ENCODE measurements at regions not wholly inside any gene's neighbourhood (a gene's known extent, or its start where the extent isn't known, plus 50 kb on each side); places are given as distances from the start of the nearest gene placed in this dataset.

- RAD21 ChIA-PET (ENCODE audit: low non-redundant PET in 1 of 2, low total read pairs in 2 of 2, uncharacterized antibody in 2 of 2, unreplicated experiment in 2 of 2): no interaction called here
- CTCF ChIA-PET: no interaction called here
- no peaks in the 10 kb centered on the region for H3K36me3 ChIP-seq (ENCODE audit: control insufficient read depth in 1 of 2, insufficient read depth in 2 of 2, low read length in 2 of 2)
- no peaks in the 10 kb centered on the region for H3K27me3 ChIP-seq (ENCODE audit: insufficient read depth, low read length)
- no peaks in the 10 kb centered on the region for H3K79me2 ChIP-seq (ENCODE audit: insufficient read depth, low read length)
- H3K4me1 ChIP-seq (ENCODE audit: control insufficient read depth in 1 of 2, insufficient read depth in 2 of 2, low read length in 2 of 2): no peaks in the 10 kb centered on the region
- no peak overlapping the region for H3K27ac ChIP-seq (ENCODE audit: low read depth, low read length)
- TF ChIP-seq POLR2AphosphoS5 (IDR thresholded peaks at IDR 0.05; ENCODE audit: low read depth, low read length) (no peak), ATF3 (IDR thresholded peaks at IDR 0.05) (no peak), CEBPB (IDR thresholded peaks at IDR 0.05; ENCODE audit: low read depth) (no peak), MAX (IDR thresholded peaks at IDR 0.05) (no peak), TCF7L2 (IDR thresholded peaks at IDR 0.05; ENCODE audit: borderline replicate concordance, extremely low read depth, insufficient read depth, insufficient read length) (no peak), CBX3 (IDR thresholded peaks at IDR 0.05; ENCODE audit: low read depth) (no peak), RAD21 (IDR thresholded peaks at IDR 0.05; ENCODE audit: low read depth) (no peak), CTCF (IDR thresholded peaks at IDR 0.05 in 2 of 3, conservative IDR thresholded peaks at IDR 0.05 in 1 of 3; ENCODE audit: borderline replicate concordance in 1 of 3, insufficient read depth in 1 of 3, low read depth in 2 of 3, low read length in 2 of 3) (no peak), EZH2 (IDR thresholded peaks at IDR 0.05) (no peak), FOSL1 (IDR thresholded peaks at IDR 0.05; ENCODE audit: low read depth) (no peak), ZFX (IDR thresholded peaks at IDR 0.05) (no peak), EZH2phosphoT487 (IDR thresholded peaks at IDR 0.05; ENCODE audit: borderline replicate concordance) (no peak), YY1 (IDR thresholded peaks at IDR 0.05; ENCODE audit: extremely low read depth, insufficient replicate concordance, low read depth, low read length) (no peak), EGR1 (IDR thresholded peaks at IDR 0.05; ENCODE audit: low read depth) (no peak)
- no peak overlapping the region for H3K4me3 ChIP-seq (replicated peaks in 1 of 2; ENCODE audit: low read depth in 1 of 2, low read length in 2 of 2)
- no peak overlapping the region for H2AFZ ChIP-seq (ENCODE audit: low read depth, low read length, poor library complexity, severe bottlenecking)
- intact Hi-C loops (cut with micrococcal nuclease): no loop called here
- no peak overlapping the region for H3K9ac ChIP-seq (ENCODE audit: low read length)
- H4K20me1 ChIP-seq (ENCODE audit: insufficient read depth): no peaks in the 10 kb centered on the region
- no peaks in the 10 kb centered on the region for H3K9me3 ChIP-seq (ENCODE audit: control insufficient read depth in 1 of 2, insufficient read depth in 1 of 2, low read depth in 1 of 2, low read length in 2 of 2)
- H3K4me2 ChIP-seq (ENCODE audit: low read length): no peak overlapping the region
- no peaks in the 10 kb centered on the region for H3K9me2 ChIP-seq (ENCODE audit: insufficient read depth)
- POLR2A ChIA-PET: no interaction called here
- DNase-seq (ENCODE audit: low read depth, low spot score): no peak
- no peak for ATAC-seq
- no TSS peak for BruUV-seq (replicated peaks)
Measured at GRCh38 chr13:85589021-85589420, 210.2 kb downstream of the SLITRK6 start.

Measured in HCT116 (cell line).